ENCODE measurements at regions not wholly inside any gene's neighbourhood (a gene's known extent, or its start where the extent isn't known, plus 50 kb on each side); places are given as distances from the start of the nearest gene placed in this dataset.

- H3K27ac ChIP-seq, result no peak overlapping the region
- ATAC-seq (ENCODE audit: low FRiP score in 2 of 2) (no peak), DNase-seq (no peak)
- no peaks in the 10 kb centered on the region for H3K9me3 ChIP-seq
- H3K4me3 ChIP-seq, result no peak overlapping the region
- TF ChIP-seq CTCF (IDR thresholded peaks at IDR 0.05), result no peak
- no peak for TF ChIP-seq POLR2AphosphoS5 (IDR thresholded peaks at IDR 0.05)
- TF ChIP-seq POLR2A (IDR thresholded peaks at IDR 0.05), result no peak
- no peak for TF ChIP-seq EP300 (IDR thresholded peaks at IDR 0.05)
- H3K4me1 ChIP-seq, result peaks cover 8 to 11% (median 9%) of the 10 kb centered on the region in 4 donors
- H3K27me3 ChIP-seq, result no peaks in the 10 kb centered on the region
- 80 to 83% methylated on average over 4 of the region's 4 CpGs for WGBS, 2 donors
- H3K36me3 ChIP-seq, result no peaks in the 10 kb centered on the region
These were observed 168.5 kb downstream of the ARRDC3 start for GRCh38 chr5:91214571-91214970.

Small RNA genes lying in the stretch of these regions (small RNA-seq; reads per million reads assigned to genes)
- 0 reads per million in 4 donors for gene RF00017
- 0 reads per million in 4 donors for gene RNU4-90P

Measured in upper lobe of left lung (tissue), 6 donors.